ENCODE measurements at regions not wholly inside any gene's neighbourhood (a gene's known extent, or its start where the extent isn't known, plus 50 kb on each side); places are given as distances from the start of the nearest gene placed in this dataset.

- no peaks in the 10 kb centered on the region for H3K9me3 ChIP-seq (ENCODE audit: control extremely low read depth in 1 of 3, control insufficient read depth in 2 of 3, insufficient read depth in 1 of 3, low read length in 2 of 3)
- DNase-seq (no peak), ATAC-seq (ENCODE audit: low read depth) (no peak)
- H3K27me3 ChIP-seq (replicated peaks in 1 of 4; ENCODE audit: control extremely low read depth in 1 of 4, control insufficient read depth in 3 of 4, insufficient read depth in 4 of 4, low read length in 3 of 4) = no peaks in the 10 kb centered on the region
- no peak overlapping the region for H3K4me3 ChIP-seq (ENCODE audit: control extremely low read depth in 1 of 5, extremely low read depth in 1 of 5, insufficient read depth in 1 of 5, low read depth in 2 of 5, low read length in 4 of 5)
- intact Hi-C loops (cut with micrococcal nuclease) = no loop called here
- H3K27ac Mint-ChIP-seq = no peak overlapping the region
- TF ChIP-seq CTCF (IDR thresholded peaks at IDR 0.05) (no peak), EZH2 (IDR thresholded peaks at IDR 0.05; ENCODE audit: borderline replicate concordance, insufficient read depth, low read depth, low read length, poor library complexity, severe bottlenecking) (no peak)
- H3K27me3 Mint-ChIP-seq = peaks cover 5% of the 10 kb centered on the region
- no peak overlapping the region for H3K9ac ChIP-seq (ENCODE audit: low read length)
- no peak overlapping the region for H2AFZ ChIP-seq (ENCODE audit: insufficient read depth, low read depth, low read length, poor library complexity, severe bottlenecking)
- H3K79me2 ChIP-seq (ENCODE audit: control insufficient read depth, insufficient read depth, low read length) = no peaks in the 10 kb centered on the region
- no peaks in the 10 kb centered on the region for H3K4me1 ChIP-seq (ENCODE audit: control insufficient read depth in 2 of 2, insufficient read depth in 2 of 2, low read length in 2 of 2)
- ChIA-PET POLR2A (no interaction called here), CTCF (no interaction called here)
- H4K20me1 ChIP-seq (ENCODE audit: control insufficient read depth, insufficient read depth, low read length, poor library complexity, severe bottlenecking) = no peaks in the 10 kb centered on the region
- no peaks in the 10 kb centered on the region for H3K9me3 Mint-ChIP-seq (ENCODE audit: insufficient read depth)
- no peak overlapping the region for H3K4me3 Mint-ChIP-seq
- H3K36me3 ChIP-seq (replicated peaks in 1 of 2; ENCODE audit: control extremely low read depth in 1 of 2, control insufficient read depth in 1 of 2, extremely low read depth in 1 of 2, insufficient read depth in 2 of 2, low read length in 1 of 2) = no peaks in the 10 kb centered on the region
- 100% methylated on average over 1 of the region's 2 CpGs for WGBS (ENCODE audit: insufficient coverage)
- no peak overlapping the region for H3K4me2 ChIP-seq (replicated peaks; ENCODE audit: low read depth, low read length, poor library complexity, severe bottlenecking)
- no peak overlapping the region for H3K27ac ChIP-seq (ENCODE audit: low read length in 2 of 2)
- no peaks in the 10 kb centered on the region for H3K4me1 Mint-ChIP-seq
Measured at GRCh38 chr14:80388980-80389711, 177.8 kb upstream of the DIO2 start.

- ATAC-seq (ENCODE audit: low read depth) = no peak
- Histone ChIP-seq H3K27me3 (replicated peaks in 1 of 4; ENCODE audit: control extremely low read depth in 1 of 4, control insufficient read depth in 3 of 4, insufficient read depth in 4 of 4, low read length in 3 of 4) (no peaks in the 10 kb centered on the region), H3K4me3 (ENCODE audit: control extremely low read depth in 1 of 5, extremely low read depth in 1 of 5, insufficient read depth in 1 of 5, low read depth in 2 of 5, low read length in 4 of 5) (no peak overlapping the region), H3K36me3 (replicated peaks in 1 of 2; ENCODE audit: control extremely low read depth in 1 of 2, control insufficient read depth in 1 of 2, extremely low read depth in 1 of 2, insufficient read depth in 2 of 2, low read length in 1 of 2) (no peaks in the 10 kb centered on the region), H3K4me1 (ENCODE audit: control insufficient read depth in 2 of 2, insufficient read depth in 2 of 2, low read length in 2 of 2) (no peaks in the 10 kb centered on the region), H2AFZ (ENCODE audit: insufficient read depth, low read depth, low read length, poor library complexity, severe bottlenecking) (no peak overlapping the region), H3K4me2 (replicated peaks; ENCODE audit: low read depth, low read length, poor library complexity, severe bottlenecking) (no peak overlapping the region), H4K20me1 (ENCODE audit: control insufficient read depth, insufficient read depth, low read length, poor library complexity, severe bottlenecking) (no peaks in the 10 kb centered on the region), H3K9me3 (ENCODE audit: control extremely low read depth in 1 of 3, control insufficient read depth in 2 of 3, insufficient read depth in 1 of 3, low read length in 2 of 3) (no peaks in the 10 kb centered on the region), H3K9ac (ENCODE audit: low read length) (no peak overlapping the region), H3K27ac (ENCODE audit: low read length in 2 of 2) (no peak overlapping the region), H3K79me2 (ENCODE audit: control insufficient read depth, insufficient read depth, low read length) (no peaks in the 10 kb centered on the region)
- peaks cover 5% of the 10 kb centered on the region for H3K27me3 Mint-ChIP-seq
- no peak for DNase-seq
- no peak overlapping the region for H3K4me3 Mint-ChIP-seq
- H3K9me3 Mint-ChIP-seq (ENCODE audit: insufficient read depth) = no peaks in the 10 kb centered on the region
- CTCF ChIA-PET = no interaction called here
- POLR2A ChIA-PET = no interaction called here
- intact Hi-C loops (cut with micrococcal nuclease) = no loop called here
- WGBS (ENCODE audit: insufficient coverage) = 76% methylated on average over 6 of the region's 7 CpGs
- no peaks in the 10 kb centered on the region for H3K4me1 Mint-ChIP-seq
- H3K27ac Mint-ChIP-seq = no peak overlapping the region
- no peak for TF ChIP-seq EZH2 (IDR thresholded peaks at IDR 0.05; ENCODE audit: borderline replicate concordance, insufficient read depth, low read depth, low read length, poor library complexity, severe bottlenecking)
- TF ChIP-seq CTCF (IDR thresholded peaks at IDR 0.05) = no peak
Measured at GRCh38 chr14:80387563-80387981, 176.3 kb upstream of the DIO2 start.
